HEK293 (cell line): ENCODE measurements at regions not wholly inside any gene's neighbourhood (a gene's known extent, or its start where the extent isn't known, plus 50 kb on each side); places are given as distances from the start of the nearest gene placed in this dataset.

Experiments
- CTCF ChIA-PET: fragments of 350-600 bp; formaldehyde crosslinking; extraction: SDS; loops from one replicate; lab custom pipeline; 2021; ENCODE audit warnings: antibody characterized with exemption; lab: Yijun Ruan, JAX
- POLR2A ChIA-PET: fragments of 300-600 bp; formaldehyde crosslinking; extraction: SDS; loops from one replicate; lab custom pipeline; 2020; ENCODE audit warnings: antibody characterized with exemption, inconsistent platforms; lab: Yijun Ruan, JAX
- H3K27ac ChIP-seq: fragments of 200-500 bp; sonication (Bioruptor generic); 2 replicates; pipeline ENCODE4 v1.5.1; 2014; ENCODE audit warnings: low read depth, low read length, control low read depth, inconsistent platforms; ENCODE audit errors: extremely low read depth
- H3K36me3 ChIP-seq, 2 experiments: fragments of 200-500 bp in 1 of 2; sonication (Bioruptor generic) in 1 of 2; 1 replicate in 1 of 2; 2 replicates in 1 of 2; pipeline ENCODE4 v1.5.1; 2014 to 2017; ENCODE audit warnings: inconsistent platforms in 2 of 2, low read length in 2 of 2; ENCODE audit not compliant: control insufficient read depth in 2 of 2, insufficient read depth in 1 of 2
- H3K4me1 ChIP-seq: fragments of 200-500 bp; sonication (Bioruptor generic); 2 replicates; pipeline ENCODE4 v1.5.1; 2014; ENCODE audit warnings: mild to moderate bottlenecking, low read length, inconsistent platforms; ENCODE audit not compliant: control insufficient read depth, insufficient read depth
- H3K4me3 ChIP-seq: 2 replicates; pipeline ENCODE4 v1.5.1; 2011; ENCODE audit warnings: low read depth, mild to moderate bottlenecking, control low read depth, low read length, moderate library complexity
- H3K9me3 ChIP-seq: fragments of 200-500 bp; sonication (Bioruptor generic); 2 replicates; pipeline ENCODE4 v1.5.1; 2014; ENCODE audit warnings: low read depth, low read length, inconsistent platforms; ENCODE audit not compliant: control insufficient read depth, insufficient read depth
- KLF10 ChIP-seq: fragments of 450-650 bp; IDR thresholded peaks from 2 replicates; pipeline ENCODE4 v1.5.1; 2018; ENCODE audit warnings: missing biosample characterization, mild to moderate bottlenecking, missing genetic modification characterization
- KLF16 ChIP-seq: fragments of 450-650 bp; formaldehyde crosslinking; IDR thresholded peaks from 2 replicates; pipeline ENCODE4 v1.5.1; 2017; ENCODE audit warnings: missing biosample characterization, missing genetic modification characterization
- MEIS1 ChIP-seq: sonication (generic); formaldehyde crosslinking; IDR thresholded peaks from 2 replicates; pipeline ENCODE4 v1.8.1; 2022; ENCODE audit warnings: missing genetic modification reagents, mild to moderate bottlenecking, borderline replicate concordance
- PRDM4 ChIP-seq: fragments of 450-650 bp; formaldehyde crosslinking; IDR thresholded peaks from 2 replicates; pipeline ENCODE4 v1.5.1; 2017; ENCODE audit warnings: missing biosample characterization, missing genetic modification characterization
- SP3 ChIP-seq: fragments of 450-650 bp; formaldehyde crosslinking; IDR thresholded peaks from 2 replicates; pipeline ENCODE4 v1.5.1; 2016; ENCODE audit warnings: missing biosample characterization, missing genetic modification characterization
- SP7 ChIP-seq: fragments of 450-650 bp; formaldehyde crosslinking; IDR thresholded peaks from 2 replicates; pipeline ENCODE4 v1.5.1; 2016; ENCODE audit warnings: missing biosample characterization, missing genetic modification characterization
- WT1 ChIP-seq: fragments of 450-650 bp; formaldehyde crosslinking; IDR thresholded peaks from 2 replicates; pipeline ENCODE4 v1.5.1; 2016; ENCODE audit warnings: missing biosample characterization, missing genetic modification characterization
- YY1 ChIP-seq: fragments of 450-650 bp; formaldehyde crosslinking; IDR thresholded peaks from 2 replicates; pipeline ENCODE4 v1.5.1; 2018; ENCODE audit warnings: missing biosample characterization, missing genetic modification characterization
- YY2 ChIP-seq: fragments of 450-650 bp; formaldehyde crosslinking; IDR thresholded peaks from 2 replicates; pipeline ENCODE4 v1.5.1; 2016; ENCODE audit warnings: missing biosample characterization, missing genetic modification characterization
- ZBTB21 ChIP-seq: fragments of 450-650 bp; formaldehyde crosslinking; IDR thresholded peaks from 2 replicates; pipeline ENCODE4 v1.5.1; 2017; ENCODE audit warnings: missing biosample characterization, missing genetic modification characterization
- ZBTB26 ChIP-seq: fragments of 450-650 bp; formaldehyde crosslinking; optimal IDR thresholded peaks from 2 replicates; pipeline ENCODE3; 2016; ENCODE audit warnings: missing biosample characterization, mild to moderate bottlenecking, missing genetic modification characterization
- ZFP69B ChIP-seq: fragments of 450-650 bp; formaldehyde crosslinking; IDR thresholded peaks from 2 replicates; pipeline ENCODE4 v1.5.1; 2016; ENCODE audit warnings: missing biosample characterization, missing genetic modification characterization
- ZNF146 ChIP-seq: fragments of 450-650 bp; formaldehyde crosslinking; IDR thresholded peaks from 2 replicates; pipeline ENCODE4 v1.5.1; 2016; ENCODE audit warnings: missing biosample characterization, missing genetic modification characterization
- ZNF2 ChIP-seq: fragments of 450-650 bp; formaldehyde crosslinking; IDR thresholded peaks from 2 replicates; pipeline ENCODE4 v1.5.1; 2016; ENCODE audit warnings: missing biosample characterization, missing genetic modification characterization
- ZNF221 ChIP-seq: fragments of 450-650 bp; formaldehyde crosslinking; IDR thresholded peaks from 2 replicates; pipeline ENCODE4 v1.5.1; 2017; ENCODE audit warnings: missing biosample characterization, missing genetic modification characterization, borderline replicate concordance
- ZNF239 ChIP-seq: fragments of 450-650 bp; formaldehyde crosslinking; IDR thresholded peaks from 2 replicates; pipeline ENCODE4 v1.5.1; 2016; ENCODE audit warnings: missing biosample characterization, missing genetic modification characterization
- ZNF266 ChIP-seq: fragments of 450-650 bp; formaldehyde crosslinking; IDR thresholded peaks from 2 replicates; pipeline ENCODE4 v1.5.1; 2016; ENCODE audit warnings: missing biosample characterization, missing genetic modification characterization, low read depth
- ZNF292 ChIP-seq: fragments of 450-650 bp; formaldehyde crosslinking; IDR thresholded peaks from 2 replicates; pipeline ENCODE4 v1.5.1; 2016; ENCODE audit warnings: low read depth, missing biosample characterization, missing genetic modification characterization, borderline replicate concordance
- ZNF335 ChIP-seq: fragments of 450-650 bp; formaldehyde crosslinking; conservative IDR thresholded peaks from 2 replicates; pipeline ENCODE4 v1.5.1; 2016; ENCODE audit warnings: missing biosample characterization, missing genetic modification characterization
- ZNF426 ChIP-seq: fragments of 450-650 bp; formaldehyde crosslinking; IDR thresholded peaks from 2 replicates; pipeline ENCODE4 v1.5.1; 2017; ENCODE audit warnings: missing biosample characterization, missing genetic modification characterization, mild to moderate bottlenecking, inconsistent platforms, moderate library complexity
- ZNF585B ChIP-seq: fragments of 450-650 bp; formaldehyde crosslinking; IDR thresholded peaks from 2 replicates; pipeline ENCODE4 v1.5.1; 2016; ENCODE audit warnings: missing biosample characterization, missing genetic modification characterization
- ZNF658 ChIP-seq: fragments of 450-650 bp; formaldehyde crosslinking; IDR thresholded peaks from 2 replicates; pipeline ENCODE4; 2016; ENCODE audit warnings: missing biosample characterization, missing genetic modification characterization
- ZNF670 ChIP-seq: fragments of 450-650 bp; formaldehyde crosslinking; IDR thresholded peaks from 2 replicates; pipeline ENCODE4 v1.5.1; 2016; ENCODE audit warnings: missing biosample characterization, missing genetic modification characterization, low read depth
- ZNF785 ChIP-seq: fragments of 450-650 bp; formaldehyde crosslinking; IDR thresholded peaks from 2 replicates; pipeline ENCODE4 v1.5.1; 2016; ENCODE audit warnings: missing biosample characterization, missing genetic modification characterization
- ZNF830 ChIP-seq: fragments of 450-650 bp; IDR thresholded peaks from 2 replicates; pipeline ENCODE4 v1.5.0; 2018; ENCODE audit warnings: missing biosample characterization, missing genetic modification characterization, low read depth, mild to moderate bottlenecking, moderate library complexity
- ZSCAN16 ChIP-seq: fragments of 450-650 bp; formaldehyde crosslinking; IDR thresholded peaks from 2 replicates; pipeline ENCODE4 v1.5.1; 2016; ENCODE audit warnings: missing biosample characterization, missing genetic modification characterization
- TF ChIP-seq, protein P1 (sequence below): fragments of 450-650 bp; formaldehyde crosslinking; IDR thresholded peaks from 2 replicates; pipeline ENCODE4 v1.5.0; 2017; ENCODE audit warnings: missing biosample characterization, missing genetic modification characterization, borderline replicate concordance
- TF ChIP-seq, protein P2 (sequence below): fragments of 450-650 bp; formaldehyde crosslinking; IDR thresholded peaks from 2 replicates; pipeline ENCODE4 v1.5.1; 2016; ENCODE audit warnings: missing biosample characterization, missing genetic modification characterization

DNA sequence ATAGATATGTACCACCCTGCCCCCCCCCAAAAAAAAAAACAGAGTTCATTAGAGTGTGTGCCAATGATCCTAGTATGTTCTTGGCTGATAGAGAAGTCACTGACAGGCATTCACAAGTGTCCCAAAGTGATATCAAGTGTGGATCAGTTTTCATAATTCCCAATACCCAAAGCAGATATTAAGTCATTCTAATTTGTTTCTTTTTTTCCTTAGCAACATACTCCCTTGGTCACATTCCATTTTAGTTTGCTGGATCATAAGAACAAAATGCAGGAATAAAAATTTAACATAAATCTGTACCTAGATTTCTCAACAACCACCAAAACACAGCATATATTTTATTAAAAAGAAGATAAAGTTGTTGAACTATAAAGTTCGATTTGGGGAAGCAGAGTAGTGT is 129.8 kb upstream of the PALMD start:
- Histone ChIP-seq H3K36me3 (no peaks in the 10 kb centered on the region), H3K9me3 (no peaks in the 10 kb centered on the region), H3K27ac (no peak overlapping the region), H3K4me3 (no peak overlapping the region), H3K4me1 (no peaks in the 10 kb centered on the region)
- POLR2A ChIA-PET = no interaction called here
- CTCF ChIA-PET = no interaction called here
- no peak for TF ChIP-seq KLF16 (tag by site-specific recombination)
- TF ChIP-seq, protein P1, sequence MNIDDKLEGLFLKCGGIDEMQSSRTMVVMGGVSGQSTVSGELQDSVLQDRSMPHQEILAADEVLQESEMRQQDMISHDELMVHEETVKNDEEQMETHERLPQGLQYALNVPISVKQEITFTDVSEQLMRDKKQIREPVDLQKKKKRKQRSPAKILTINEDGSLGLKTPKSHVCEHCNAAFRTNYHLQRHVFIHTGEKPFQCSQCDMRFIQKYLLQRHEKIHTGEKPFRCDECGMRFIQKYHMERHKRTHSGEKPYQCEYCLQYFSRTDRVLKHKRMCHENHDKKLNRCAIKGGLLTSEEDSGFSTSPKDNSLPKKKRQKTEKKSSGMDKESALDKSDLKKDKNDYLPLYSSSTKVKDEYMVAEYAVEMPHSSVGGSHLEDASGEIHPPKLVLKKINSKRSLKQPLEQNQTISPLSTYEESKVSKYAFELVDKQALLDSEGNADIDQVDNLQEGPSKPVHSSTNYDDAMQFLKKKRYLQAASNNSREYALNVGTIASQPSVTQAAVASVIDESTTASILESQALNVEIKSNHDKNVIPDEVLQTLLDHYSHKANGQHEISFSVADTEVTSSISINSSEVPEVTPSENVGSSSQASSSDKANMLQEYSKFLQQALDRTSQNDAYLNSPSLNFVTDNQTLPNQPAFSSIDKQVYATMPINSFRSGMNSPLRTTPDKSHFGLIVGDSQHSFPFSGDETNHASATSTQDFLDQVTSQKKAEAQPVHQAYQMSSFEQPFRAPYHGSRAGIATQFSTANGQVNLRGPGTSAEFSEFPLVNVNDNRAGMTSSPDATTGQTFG = no peak
- no peak for TF ChIP-seq ZNF2
- no peak for TF ChIP-seq YY1 (tag by site-specific recombination)
- TF ChIP-seq ZNF266 (tag by site-specific recombination) = no peak
- no peak for TF ChIP-seq YY2 (tag by site-specific recombination)
- no peak for TF ChIP-seq ZNF658
- TF ChIP-seq ZNF146 (tag by site-specific recombination) = no peak
- no peak for TF ChIP-seq ZNF426 (tag by site-specific recombination)
- no peak for TF ChIP-seq SP3 (tag by site-specific recombination)
- no peak for TF ChIP-seq ZBTB26 (tag by site-specific recombination)
- no peak for TF ChIP-seq SP7
- no peak for TF ChIP-seq ZFP69B (tag by site-specific recombination)
- no peak for TF ChIP-seq ZNF221 (tag by site-specific recombination)
- no peak for TF ChIP-seq ZBTB21 (tag by site-specific recombination)
- TF ChIP-seq ZSCAN16 (tag by site-specific recombination) = no peak
- no peak for TF ChIP-seq ZNF785 (tag by site-specific recombination)
- TF ChIP-seq ZNF239 (tag by site-specific recombination) = no peak
- TF ChIP-seq ZNF830 (tag by site-specific recombination) = no peak

- CTCF ChIA-PET = no interaction called here
- H3K27ac ChIP-seq = no peak overlapping the region
- POLR2A ChIA-PET = no interaction called here
- H3K4me3 ChIP-seq = no peak overlapping the region
- H3K4me1 ChIP-seq = no peaks in the 10 kb centered on the region
- TF ChIP-seq, protein P1 = no peak
- no peak for TF ChIP-seq PRDM4
- no peak for TF ChIP-seq ZNF670 (tag by site-specific recombination)
- no peak for TF ChIP-seq ZNF585B (tag by site-specific recombination)
- no peak for TF ChIP-seq ZNF292 (tag by site-specific recombination)
- TF ChIP-seq MEIS1 (CRISPR knock-in tag) = no peak
- no peak for TF ChIP-seq KLF10 (tag by site-specific recombination)
- no peak for TF ChIP-seq ZNF335
- no peak for TF ChIP-seq WT1 (tag by site-specific recombination)
- TF ChIP-seq, protein P2, sequence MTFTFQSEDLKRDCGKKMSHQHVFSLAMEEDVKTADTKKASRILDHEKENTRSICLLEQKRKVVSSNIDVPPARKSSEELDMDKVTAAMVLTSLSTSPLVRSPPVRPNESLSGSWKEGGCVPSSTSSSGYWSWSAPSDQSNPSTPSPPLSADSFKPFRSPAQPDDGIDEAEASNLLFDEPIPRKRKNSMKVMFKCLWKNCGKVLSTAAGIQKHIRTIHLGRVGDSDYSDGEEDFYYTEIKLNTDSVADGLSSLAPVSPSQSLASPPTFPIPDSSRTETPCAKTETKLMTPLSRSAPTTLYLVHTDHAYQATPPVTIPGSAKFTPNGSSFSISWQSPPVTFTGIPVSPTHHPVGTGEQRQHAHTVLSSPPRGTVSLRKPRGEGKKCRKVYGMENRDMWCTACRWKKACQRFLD (tag by site-specific recombination) = no peak
- no peaks in the 10 kb centered on the region for H3K36me3 ChIP-seq
- H3K9me3 ChIP-seq = no peaks in the 10 kb centered on the region
Observed at GRCh38 chr1:99520121-99520520, 125.8 kb upstream of the PALMD start.
